Upper lobe of left lung (tissue), 6 donors: ENCODE measurements at regions not wholly inside any gene's neighbourhood (a gene's known extent, or its start where the extent isn't known, plus 50 kb on each side); places are given as distances from the start of the nearest gene placed in this dataset.

ENCODE experiments used
- ATAC-seq, 2 donors: fragments of 200-7000 bp; cut with Tn5 transposase; one replicate each; pipeline ENCODE4 v1.9.1; 2022; ENCODE audit warnings: mild to moderate bottlenecking in 2 of 2, moderate library complexity in 2 of 2; ENCODE audit not compliant: low FRiP score in 2 of 2
- DNase-seq, 2 donors: peaks; one replicate each; pipeline ENCODE4 v3.0.0-alpha.2; 2019 to 2020
- H3K27ac ChIP-seq, 4 donors: fragments of 200-600 bp; sonication (generic); one replicate each; pipeline ENCODE4 v1.5.1; 2016 to 2019
- H3K27me3 ChIP-seq, 4 donors: fragments of 200-600 bp; sonication (generic); one replicate each; pipeline ENCODE4 v1.5.1; 2017 to 2019
- H3K36me3 ChIP-seq, 4 donors: fragments of 200-600 bp; sonication (generic); one replicate each; pipeline ENCODE4 v1.5.1; 2016 to 2019
- H3K4me1 ChIP-seq, 4 donors: fragments of 200-600 bp; sonication (generic); one replicate each; pipeline ENCODE4 v1.5.1; 2018 to 2019
- H3K4me3 ChIP-seq, 4 donors: fragments of 200-600 bp; sonication (generic); one replicate each; pipeline ENCODE4 v1.5.1; 2017 to 2019; ENCODE audit warnings: mild to moderate bottlenecking in 2 of 4, moderate library complexity in 1 of 4
- H3K9me3 ChIP-seq, 4 donors: fragments of 200-600 bp; sonication (generic); one replicate each; pipeline ENCODE4 v1.5.1; 2018 to 2019
- CTCF ChIP-seq, 6 experiments: fragments of 450-650 bp in 4 of 6; fragments of 200-600 bp in 2 of 6; sonication (generic) in 2 of 6; IDR thresholded peaks; one replicate each; pipeline ENCODE4 v1.5.1; 2016 to 2019; ENCODE audit warnings: antibody characterized with exemption in 6 of 6
- EP300 ChIP-seq, 4 donors: sonication (generic); formaldehyde crosslinking; IDR thresholded peaks; one replicate each; pipeline ENCODE4 v1.5.1; 2017; ENCODE audit warnings: antibody characterized with exemption in 4 of 4, control low read depth in 2 of 4
- POLR2A ChIP-seq, 4 donors: fragments of 450-650 bp; IDR thresholded peaks; one replicate each; pipeline ENCODE4 v1.5.1; 2016 to 2017; ENCODE audit warnings: antibody characterized with exemption in 4 of 4, mild to moderate bottlenecking in 2 of 4
- POLR2AphosphoS5 ChIP-seq, 2 donors: sonication (generic); formaldehyde crosslinking; IDR thresholded peaks; one replicate each; pipeline ENCODE4 v1.5.1; 2017; ENCODE audit warnings: antibody characterized with exemption in 2 of 2
- WGBS, 2 donors: methylation state at CpG; one replicate each; pipeline ENCODE4 v1.1.5; 2017 to 2018; 5-methylcytosine and 5-hydroxymethylcytosine counted together
- donor health status: DM: no; HTN: no; CAD: no; lungs with moderate emphysema.
- donor health status: DM: no; HTN: yes; CAD: no; lungs with severe emphysema.

- 77 to 88% methylated on average over 2 of the region's 2 CpGs for WGBS, 2 donors
- Histone ChIP-seq H3K36me3 (no peaks in the 10 kb centered on the region), H3K4me3 (no peak overlapping the region), H3K4me1 (no peaks in the 10 kb centered on the region), H3K9me3 (no peaks in the 10 kb centered on the region), H3K27ac (no peak overlapping the region), H3K27me3 (no peaks in the 10 kb centered on the region)
- DNase-seq (no peak), ATAC-seq (no peak)
- TF ChIP-seq CTCF (IDR thresholded peaks at IDR 0.05) (no peak), POLR2A (IDR thresholded peaks at IDR 0.05) (no peak), POLR2AphosphoS5 (IDR thresholded peaks at IDR 0.05) (no peak), EP300 (IDR thresholded peaks at IDR 0.05) (no peak)
Observed at GRCh38 chr12:98354520-98355035, 160.8 kb upstream of the TMPO start.

- Histone ChIP-seq H3K4me3 (no peak overlapping the region), H3K9me3 (no peaks in the 10 kb centered on the region), H3K4me1 (no peaks in the 10 kb centered on the region), H3K27ac (no peak overlapping the region), H3K27me3 (no peaks in the 10 kb centered on the region), H3K36me3 (no peaks in the 10 kb centered on the region)
- DNase-seq (no peak), ATAC-seq (no peak)
- no peak for TF ChIP-seq POLR2AphosphoS5 (IDR thresholded peaks at IDR 0.05)
- TF ChIP-seq CTCF (IDR thresholded peaks at IDR 0.05) = no peak
- no peak for TF ChIP-seq POLR2A (IDR thresholded peaks at IDR 0.05)
- TF ChIP-seq EP300 (IDR thresholded peaks at IDR 0.05) = no peak
- WGBS, 2 donors = 68 to 79% methylated on average over 1 of the region's 1 CpG
Observed at GRCh38 chr12:98355322-98355721, 160.1 kb upstream of the TMPO start.

GRCh38 chr12:98355933-98356332 lies 159.5 kb upstream of the TMPO start:
- H3K27me3 ChIP-seq = no peaks in the 10 kb centered on the region
- ATAC-seq (no peak), DNase-seq (no peak)
- H3K36me3 ChIP-seq = no peaks in the 10 kb centered on the region
- H3K4me1 ChIP-seq = no peaks in the 10 kb centered on the region
- WGBS, 2 donors = 49 to 68% methylated on average over 3 to 4 of the region's 4 CpGs
- H3K4me3 ChIP-seq = no peak overlapping the region
- no peaks in the 10 kb centered on the region for H3K9me3 ChIP-seq
- TF ChIP-seq EP300 (IDR thresholded peaks at IDR 0.05) (no peak), POLR2A (IDR thresholded peaks at IDR 0.05) (no peak), CTCF (IDR thresholded peaks at IDR 0.05) (no peak), POLR2AphosphoS5 (IDR thresholded peaks at IDR 0.05) (no peak)
- no peak overlapping the region for H3K27ac ChIP-seq

- TF ChIP-seq POLR2AphosphoS5 (IDR thresholded peaks at IDR 0.05) = no peak
- no peak for TF ChIP-seq EP300 (IDR thresholded peaks at IDR 0.05)
- no peak for TF ChIP-seq POLR2A (IDR thresholded peaks at IDR 0.05)
- no peak for TF ChIP-seq CTCF (IDR thresholded peaks at IDR 0.05)
- Histone ChIP-seq H3K27me3 (no peaks in the 10 kb centered on the region), H3K4me1 (no peaks in the 10 kb centered on the region), H3K27ac (no peak overlapping the region), H3K4me3 (no peak overlapping the region), H3K9me3 (no peaks in the 10 kb centered on the region), H3K36me3 (no peaks in the 10 kb centered on the region)
- DNase-seq = no peak
- WGBS, 2 donors = 53 to 56% methylated on average over 2 of the region's 2 CpGs
- ATAC-seq = no peak
Observed at GRCh38 chr12:98358144-98358543, 157.2 kb upstream of the TMPO start.

GRCh38 chr12:98359856-98360255 lies 155.5 kb upstream of the TMPO start:
- H3K36me3 ChIP-seq = no peaks in the 10 kb centered on the region
- DNase-seq (no peak), ATAC-seq (no peak)
- H3K27me3 ChIP-seq = no peaks in the 10 kb centered on the region
- TF ChIP-seq POLR2A (IDR thresholded peaks at IDR 0.05) = no peak
- no peaks in the 10 kb centered on the region for H3K9me3 ChIP-seq
- H3K27ac ChIP-seq = no peak overlapping the region
- H3K4me3 ChIP-seq = no peak overlapping the region
- no peaks in the 10 kb centered on the region for H3K4me1 ChIP-seq
- WGBS, 2 donors = 84 to 85% methylated on average over 6 of the region's 6 CpGs
